ENCODE measurements at regions not wholly inside any gene's neighbourhood (a gene's known extent, or its start where the extent isn't known, plus 50 kb on each side); places are given as distances from the start of the nearest gene placed in this dataset.

- intact Hi-C loops (cut with micrococcal nuclease), result no loop called here
Measured at GRCh38 chr10:111732166-111732785, 451.3 kb downstream of the GPAM start.

DNA sequence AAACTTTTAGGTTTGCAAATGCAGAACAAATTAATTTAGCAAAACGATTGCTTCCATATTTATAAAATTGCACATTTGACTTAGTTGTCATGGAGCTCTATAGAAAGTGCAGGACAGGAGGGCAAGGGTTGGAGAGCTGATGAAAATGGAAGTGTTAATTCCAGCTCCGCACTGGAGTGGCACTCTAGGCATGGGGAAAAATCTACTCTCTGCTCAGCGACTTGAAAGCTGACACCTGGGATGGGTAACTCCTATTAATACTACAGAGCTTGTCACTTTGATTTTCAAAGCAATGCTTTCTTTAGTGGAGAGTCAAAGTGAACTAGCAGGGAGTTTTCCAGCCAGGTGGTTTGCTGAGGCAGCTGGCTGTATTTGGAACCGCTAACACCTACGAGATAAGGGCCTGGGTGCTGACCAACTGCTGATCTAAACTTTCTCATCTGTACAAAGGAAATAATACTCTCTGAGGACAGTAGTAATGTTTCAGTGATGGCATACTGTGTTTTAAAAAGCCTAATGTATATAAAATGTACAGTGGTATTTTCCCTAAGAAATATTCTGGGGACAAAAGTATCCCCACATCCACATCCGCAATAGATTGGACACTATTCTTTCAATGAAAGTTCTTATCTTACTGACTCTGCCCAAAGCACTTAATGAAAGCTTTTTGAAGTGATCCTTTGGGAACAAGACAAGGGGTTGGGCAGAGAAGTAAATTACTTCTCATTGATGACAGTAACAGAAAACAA is 444.3 kb downstream of the GPAM start:
- H3K9me3 Mint-ChIP-seq, result peaks cover 3 to 6% of the 10 kb centered on the region in 2 donors
- H3K4me3 Mint-ChIP-seq, result no peak overlapping the region
- H3K36me3 Mint-ChIP-seq, result no peaks in the 10 kb centered on the region
- no peaks in the 10 kb centered on the region for H3K4me1 Mint-ChIP-seq
- Histone ChIP-seq H3K4me3 (ENCODE audit: low read length) (no peak overlapping the region), H3K36me3 (ENCODE audit: control insufficient read depth, insufficient read depth, low read length) (no peaks in the 10 kb centered on the region), H3K9me3 (ENCODE audit: control insufficient read depth, insufficient read depth, low read length) (no peaks in the 10 kb centered on the region), H3K27me3 (ENCODE audit: control insufficient read depth, insufficient read depth, low read length) (no peaks in the 10 kb centered on the region), H3K4me1 (ENCODE audit: control insufficient read depth, insufficient read depth, low read length) (no peaks in the 10 kb centered on the region), H3K27ac (ENCODE audit: low read length) (no peak overlapping the region)
- no peak overlapping the region for H3K27ac Mint-ChIP-seq
- TF ChIP-seq, protein P1, sequence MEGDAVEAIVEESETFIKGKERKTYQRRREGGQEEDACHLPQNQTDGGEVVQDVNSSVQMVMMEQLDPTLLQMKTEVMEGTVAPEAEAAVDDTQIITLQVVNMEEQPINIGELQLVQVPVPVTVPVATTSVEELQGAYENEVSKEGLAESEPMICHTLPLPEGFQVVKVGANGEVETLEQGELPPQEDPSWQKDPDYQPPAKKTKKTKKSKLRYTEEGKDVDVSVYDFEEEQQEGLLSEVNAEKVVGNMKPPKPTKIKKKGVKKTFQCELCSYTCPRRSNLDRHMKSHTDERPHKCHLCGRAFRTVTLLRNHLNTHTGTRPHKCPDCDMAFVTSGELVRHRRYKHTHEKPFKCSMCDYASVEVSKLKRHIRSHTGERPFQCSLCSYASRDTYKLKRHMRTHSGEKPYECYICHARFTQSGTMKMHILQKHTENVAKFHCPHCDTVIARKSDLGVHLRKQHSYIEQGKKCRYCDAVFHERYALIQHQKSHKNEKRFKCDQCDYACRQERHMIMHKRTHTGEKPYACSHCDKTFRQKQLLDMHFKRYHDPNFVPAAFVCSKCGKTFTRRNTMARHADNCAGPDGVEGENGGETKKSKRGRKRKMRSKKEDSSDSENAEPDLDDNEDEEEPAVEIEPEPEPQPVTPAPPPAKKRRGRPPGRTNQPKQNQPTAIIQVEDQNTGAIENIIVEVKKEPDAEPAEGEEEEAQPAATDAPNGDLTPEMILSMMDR (IDR thresholded peaks at IDR 0.05), result no peak
- DNase-seq (no peak), ATAC-seq (no peak)
- 60% methylated on average over 4 of the region's 6 CpGs for WGBS (ENCODE audit: insufficient coverage)
- H3K27me3 Mint-ChIP-seq (ENCODE audit: low read depth in 2 of 2), result no peaks in the 10 kb centered on the region
- intact Hi-C loops (cut with micrococcal nuclease), result no loop called here

More at GRCh38 chr10:111732166-111732785, 451.3 kb downstream of the GPAM start:
- Histone ChIP-seq H3K4me1 (ENCODE audit: control insufficient read depth, insufficient read depth, low read length) (no peaks in the 10 kb centered on the region), H3K9me3 (ENCODE audit: control insufficient read depth, insufficient read depth, low read length) (no peaks in the 10 kb centered on the region), H3K36me3 (ENCODE audit: control insufficient read depth, insufficient read depth, low read length) (no peaks in the 10 kb centered on the region), H3K27me3 (ENCODE audit: control insufficient read depth, insufficient read depth, low read length) (no peaks in the 10 kb centered on the region), H3K4me3 (ENCODE audit: low read length) (no peak overlapping the region), H3K27ac (ENCODE audit: low read length) (no peak overlapping the region)
- Mint-ChIP-seq H3K4me1 (no peaks in the 10 kb centered on the region), H3K27me3 (ENCODE audit: low read depth in 2 of 2) (no peaks in the 10 kb centered on the region), H3K36me3 (no peaks in the 10 kb centered on the region), H3K9me3 (peaks cover 10 to 14% of the 10 kb centered on the region in 2 donors), H3K4me3 (no peak overlapping the region), H3K27ac (no peak overlapping the region)
- ATAC-seq, result no peak
- 86% methylated on average over 1 of the region's 1 CpG for WGBS (ENCODE audit: insufficient coverage)
- TF ChIP-seq, protein P1 (IDR thresholded peaks at IDR 0.05), result no peak
- DNase-seq, result no peak

- peaks cover 0 to 4% of the 10 kb centered on the region in 2 donors for H3K9me3 Mint-ChIP-seq
- no peaks in the 10 kb centered on the region for H3K27me3 Mint-ChIP-seq (ENCODE audit: low read depth in 2 of 2)
- DNase-seq, result no peak
- H3K4me3 Mint-ChIP-seq, result no peak overlapping the region
- Histone ChIP-seq H3K36me3 (ENCODE audit: control insufficient read depth, insufficient read depth, low read length) (no peaks in the 10 kb centered on the region), H3K27ac (ENCODE audit: low read length) (no peak overlapping the region), H3K9me3 (ENCODE audit: control insufficient read depth, insufficient read depth, low read length) (no peaks in the 10 kb centered on the region), H3K4me3 (ENCODE audit: low read length) (no peak overlapping the region), H3K4me1 (ENCODE audit: control insufficient read depth, insufficient read depth, low read length) (no peaks in the 10 kb centered on the region), H3K27me3 (ENCODE audit: control insufficient read depth, insufficient read depth, low read length) (no peaks in the 10 kb centered on the region)
- H3K27ac Mint-ChIP-seq, result no peak overlapping the region
- ATAC-seq, result no peak
- TF ChIP-seq, protein P1 (IDR thresholded peaks at IDR 0.05), result no peak
- intact Hi-C loops (cut with micrococcal nuclease), result no loop called here
- H3K36me3 Mint-ChIP-seq, result no peaks in the 10 kb centered on the region
- WGBS (ENCODE audit: insufficient coverage), result no CpG with 5 or more reads among the region's 1 CpG
- H3K4me1 Mint-ChIP-seq, result no peaks in the 10 kb centered on the region
Measured at GRCh38 chr10:111739874-111740139, 443.8 kb downstream of the GPAM start.

- Histone ChIP-seq H3K27ac (ENCODE audit: low read length) (no peak overlapping the region), H3K9me3 (ENCODE audit: control insufficient read depth, insufficient read depth, low read length) (no peaks in the 10 kb centered on the region), H3K4me1 (ENCODE audit: control insufficient read depth, insufficient read depth, low read length) (no peaks in the 10 kb centered on the region), H3K27me3 (ENCODE audit: control insufficient read depth, insufficient read depth, low read length) (no peaks in the 10 kb centered on the region), H3K4me3 (ENCODE audit: low read length) (no peak overlapping the region), H3K36me3 (ENCODE audit: control insufficient read depth, insufficient read depth, low read length) (no peaks in the 10 kb centered on the region)
- Mint-ChIP-seq H3K27ac (no peak overlapping the region), H3K4me1 (no peaks in the 10 kb centered on the region), H3K4me3 (no peak overlapping the region), H3K27me3 (ENCODE audit: low read depth in 2 of 2) (no peaks in the 10 kb centered on the region), H3K36me3 (no peaks in the 10 kb centered on the region), H3K9me3 (peaks cover 3 to 6% of the 10 kb centered on the region in 2 donors)
- intact Hi-C loops (cut with micrococcal nuclease), result no loop called here
- DNase-seq, result no peak
- TF ChIP-seq, protein P1 (IDR thresholded peaks at IDR 0.05), result no peak
- 76% methylated on average over 2 of the region's 2 CpGs for WGBS (ENCODE audit: insufficient coverage)
- ATAC-seq, result no peak
Measured at GRCh38 chr10:111745982-111746381, 437.6 kb downstream of the GPAM start.
